Epithelial cell of esophagus (primary cell): ENCODE measurements at regions not wholly inside any gene's neighbourhood (a gene's known extent, or its start where the extent isn't known, plus 50 kb on each side); places are given as distances from the start of the nearest gene placed in this dataset.
"Not testable (repeated sequence)": the region's sequence is repeated elsewhere in the genome, so short reads cannot be mapped to it uniquely, and the experiment has no call there.

Experiments used
- DNase-seq: peaks from one replicate; pipeline ENCODE4 v3.0.0; 2010; ENCODE audit warnings: low read depth
- H3K4me3 ChIP-seq: 2 replicates; pipeline ENCODE4 v1.5.1; 2011; ENCODE audit warnings: mild to moderate bottlenecking, low read length, control low read depth
- TF ChIP-seq, protein P1 (sequence below): IDR thresholded peaks from 2 replicates; pipeline ENCODE4 v1.5.1; 2011; ENCODE audit warnings: low read depth, mild to moderate bottlenecking, low read length, control low read depth, inconsistent platforms; ENCODE audit not compliant: insufficient read depth; ENCODE audit errors: missing control alignments

DNA sequence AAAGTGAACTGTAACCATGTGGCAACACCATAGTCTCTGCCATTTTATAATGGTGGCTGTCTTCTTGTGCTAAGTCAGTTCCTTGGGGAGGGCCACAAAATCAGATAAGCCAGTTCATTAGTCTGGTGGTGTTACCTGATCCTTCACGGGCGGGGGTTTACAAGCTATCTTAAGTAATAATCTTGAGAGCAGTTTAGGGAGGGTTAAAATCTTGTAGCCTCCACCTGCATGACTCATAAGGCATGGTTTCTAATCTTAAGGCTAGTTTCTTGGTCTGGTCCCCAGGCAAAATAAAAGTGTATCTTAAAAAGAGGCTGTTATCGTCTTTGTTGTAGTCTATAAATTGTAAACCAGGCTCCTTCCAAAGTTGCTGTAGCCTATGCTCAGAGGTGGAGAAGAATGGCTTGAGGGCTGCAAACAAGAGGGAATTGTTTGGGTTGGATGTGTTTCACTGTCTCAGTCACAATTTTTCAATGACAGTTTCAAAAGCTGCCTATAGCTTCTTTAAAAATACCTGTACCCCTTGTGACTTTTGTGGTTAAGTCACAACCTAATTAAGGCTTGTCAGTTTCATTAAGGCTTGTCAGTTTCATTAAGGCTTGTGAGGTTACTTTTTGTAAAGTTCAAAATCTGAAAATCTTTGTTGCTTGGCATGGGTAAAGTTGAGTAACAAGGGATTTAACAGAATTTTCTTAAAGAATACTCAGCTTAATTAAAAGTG is 135.7 kb downstream of the RPS4Y2 start:
- no peak overlapping the region for H3K4me3 ChIP-seq
- DNase-seq = no peak
- TF ChIP-seq, protein P1, sequence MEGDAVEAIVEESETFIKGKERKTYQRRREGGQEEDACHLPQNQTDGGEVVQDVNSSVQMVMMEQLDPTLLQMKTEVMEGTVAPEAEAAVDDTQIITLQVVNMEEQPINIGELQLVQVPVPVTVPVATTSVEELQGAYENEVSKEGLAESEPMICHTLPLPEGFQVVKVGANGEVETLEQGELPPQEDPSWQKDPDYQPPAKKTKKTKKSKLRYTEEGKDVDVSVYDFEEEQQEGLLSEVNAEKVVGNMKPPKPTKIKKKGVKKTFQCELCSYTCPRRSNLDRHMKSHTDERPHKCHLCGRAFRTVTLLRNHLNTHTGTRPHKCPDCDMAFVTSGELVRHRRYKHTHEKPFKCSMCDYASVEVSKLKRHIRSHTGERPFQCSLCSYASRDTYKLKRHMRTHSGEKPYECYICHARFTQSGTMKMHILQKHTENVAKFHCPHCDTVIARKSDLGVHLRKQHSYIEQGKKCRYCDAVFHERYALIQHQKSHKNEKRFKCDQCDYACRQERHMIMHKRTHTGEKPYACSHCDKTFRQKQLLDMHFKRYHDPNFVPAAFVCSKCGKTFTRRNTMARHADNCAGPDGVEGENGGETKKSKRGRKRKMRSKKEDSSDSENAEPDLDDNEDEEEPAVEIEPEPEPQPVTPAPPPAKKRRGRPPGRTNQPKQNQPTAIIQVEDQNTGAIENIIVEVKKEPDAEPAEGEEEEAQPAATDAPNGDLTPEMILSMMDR = no peak

DNA sequence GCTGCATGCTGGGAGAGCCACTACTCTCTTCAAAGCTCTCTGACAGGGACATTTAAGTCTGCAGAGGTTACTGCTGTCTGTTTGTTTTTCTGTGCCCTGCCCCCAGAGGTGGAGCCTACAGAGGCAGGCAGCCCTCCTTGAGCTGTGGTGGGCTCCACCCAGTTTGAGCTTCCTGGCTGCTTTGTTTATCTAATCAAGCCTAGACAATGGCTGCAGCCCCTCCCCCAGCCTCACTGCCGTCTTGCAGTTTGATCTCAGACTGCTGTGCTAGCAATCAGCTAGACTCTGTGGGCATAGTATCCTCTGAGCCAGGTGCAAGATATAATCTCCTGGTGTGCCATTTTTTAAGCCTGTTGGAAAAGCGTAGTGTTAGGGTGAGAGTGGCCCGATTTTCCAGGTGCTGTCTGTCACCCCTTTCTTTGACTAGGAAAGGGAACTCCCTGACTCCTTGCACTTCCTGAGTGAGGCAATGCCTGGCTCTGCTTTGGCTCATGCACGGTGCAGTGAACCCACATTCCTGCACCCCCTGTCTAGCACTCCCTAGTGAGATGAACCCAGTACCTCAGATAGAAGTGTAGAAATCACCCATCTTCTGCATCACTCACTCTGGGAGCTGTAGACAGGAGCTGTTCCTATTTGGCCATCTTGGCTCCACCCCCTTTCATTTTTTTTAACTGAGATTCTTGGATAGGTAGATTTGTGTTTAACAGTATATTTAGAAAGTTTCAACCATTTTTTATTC is 169.6 kb downstream of the RPS4Y2 start:
- not testable (repeated sequence) for DNase-seq, H3K4me3 ChIP-seq

DNA sequence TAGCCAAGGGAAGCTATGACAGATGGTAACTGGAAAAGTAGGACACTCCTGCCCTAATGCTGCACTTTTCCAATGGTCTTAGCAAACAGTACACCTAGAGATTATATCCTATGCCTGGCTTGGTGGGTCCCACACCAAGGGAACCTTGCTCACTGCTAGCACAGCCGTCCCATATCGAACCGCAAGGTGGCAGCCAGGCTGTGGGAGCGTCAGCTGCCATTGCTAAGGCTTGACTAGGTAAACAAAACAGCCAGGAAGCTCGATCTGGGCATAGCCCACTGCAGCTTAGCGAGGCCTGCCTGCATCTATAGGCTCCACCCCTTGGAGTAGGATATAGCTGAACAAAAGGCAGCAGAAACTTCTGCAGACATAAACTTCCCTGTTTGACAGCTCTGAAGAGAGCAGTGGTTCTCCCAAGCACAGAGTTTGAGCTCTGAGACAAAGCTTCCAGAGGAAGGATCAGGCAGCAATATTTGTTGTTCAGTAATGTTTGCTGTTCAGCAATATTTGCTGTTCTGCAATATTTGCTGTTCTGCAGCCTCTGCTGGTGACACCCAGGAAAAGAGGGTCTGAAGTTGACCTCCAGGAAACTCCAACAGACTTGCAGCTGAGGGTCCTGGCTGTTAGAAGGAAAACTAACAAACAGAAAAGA is 173.9 kb downstream of the RPS4Y2 start:
- TF ChIP-seq, protein P1 = no peak
- no peak overlapping the region for H3K4me3 ChIP-seq
- no peak for DNase-seq

DNA sequence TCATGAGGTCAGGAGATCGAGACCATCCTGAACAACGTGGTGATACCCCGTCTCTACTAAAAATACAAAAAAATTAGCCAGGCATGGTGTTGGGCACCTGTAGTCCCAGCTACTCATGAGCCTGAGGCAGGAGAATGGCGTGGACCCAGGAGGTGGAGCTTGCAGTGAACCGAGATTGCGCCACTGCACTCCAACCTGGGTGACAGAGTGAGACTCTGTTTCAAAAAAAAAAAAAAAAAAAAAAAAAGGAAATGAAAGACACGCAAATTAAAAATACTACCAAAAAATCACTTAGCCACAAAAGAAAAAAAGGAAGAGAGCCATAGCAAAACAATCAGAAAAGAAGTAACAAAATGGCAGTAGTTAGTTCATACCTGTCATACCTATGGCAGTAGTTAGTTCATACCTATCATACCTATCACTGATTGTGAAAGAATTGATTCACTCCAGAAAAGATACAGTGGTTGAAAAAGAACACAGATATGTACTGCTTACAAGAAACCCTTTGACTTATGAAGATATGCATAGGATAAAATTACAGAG is 180.9 kb downstream of the RPS4Y2 start:
- DNase-seq, H3K4me3 ChIP-seq: not testable (repeated sequence)

DNA sequence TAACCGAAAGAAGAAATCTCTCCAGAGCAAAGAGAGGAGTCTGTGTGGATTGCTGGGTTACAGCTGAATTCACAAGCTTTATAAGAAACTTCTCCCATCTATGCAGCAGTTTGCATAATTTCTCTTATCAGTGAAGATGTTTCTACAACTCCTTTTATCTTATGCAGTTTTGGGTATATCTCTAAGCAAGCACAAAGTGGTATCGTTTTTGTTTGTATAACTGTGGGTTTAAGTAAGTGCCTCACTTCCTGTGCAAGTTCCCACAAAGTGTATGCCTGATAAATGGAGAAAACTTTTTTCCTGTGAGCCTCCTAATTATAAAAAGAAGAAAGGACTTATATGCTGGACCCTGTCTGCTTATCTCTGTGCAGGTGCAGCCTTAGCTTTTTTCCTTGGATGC is 205.6 kb downstream of the RPS4Y2 start:
- DNase-seq = no peak
- TF ChIP-seq, protein P1 = no peak
- H3K4me3 ChIP-seq = no peak overlapping the region

DNA sequence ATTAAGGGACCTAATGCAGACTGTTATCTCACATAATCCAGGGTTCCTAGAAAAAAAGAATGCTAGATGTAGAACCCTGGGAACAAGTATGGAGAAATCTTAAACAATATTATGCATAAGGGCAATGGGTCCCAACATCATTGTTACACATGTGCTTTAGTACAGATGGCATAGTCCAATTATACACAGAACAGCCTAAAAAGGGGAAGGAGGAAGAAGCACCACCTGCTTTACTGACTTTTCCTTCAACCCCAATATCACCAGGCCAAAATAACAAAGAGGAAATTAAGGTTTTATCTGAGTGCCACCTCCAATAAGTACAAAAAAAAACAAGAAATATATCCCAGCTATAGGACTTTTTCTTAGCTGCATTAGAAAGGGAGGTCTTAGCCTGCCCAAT is 211.9 kb downstream of the RPS4Y2 start:
- TF ChIP-seq, protein P1 = no peak
- no peak overlapping the region for H3K4me3 ChIP-seq
- DNase-seq = no peak

DNA sequence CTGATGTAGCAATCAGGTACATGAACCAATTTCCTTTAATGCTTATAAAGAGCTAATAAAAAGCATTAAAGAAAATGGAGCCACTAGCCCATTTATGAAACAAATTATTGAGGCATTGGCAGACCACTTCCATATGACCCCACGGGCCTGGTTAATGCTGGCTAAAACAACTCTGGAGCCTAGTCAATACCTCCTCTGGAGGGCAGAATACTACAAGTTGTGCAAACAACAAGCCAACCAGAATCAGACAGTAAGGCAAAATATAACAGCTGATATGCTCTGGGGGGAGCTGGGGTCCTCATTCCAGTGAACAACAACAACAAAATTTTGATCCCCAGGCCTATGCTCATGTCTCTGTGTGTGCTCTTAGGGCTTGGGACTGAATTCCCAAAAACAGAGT is 212.3 kb downstream of the RPS4Y2 start:
- H3K4me3 ChIP-seq = no peak overlapping the region
- TF ChIP-seq, protein P1 = no peak
- DNase-seq = no peak

DNA sequence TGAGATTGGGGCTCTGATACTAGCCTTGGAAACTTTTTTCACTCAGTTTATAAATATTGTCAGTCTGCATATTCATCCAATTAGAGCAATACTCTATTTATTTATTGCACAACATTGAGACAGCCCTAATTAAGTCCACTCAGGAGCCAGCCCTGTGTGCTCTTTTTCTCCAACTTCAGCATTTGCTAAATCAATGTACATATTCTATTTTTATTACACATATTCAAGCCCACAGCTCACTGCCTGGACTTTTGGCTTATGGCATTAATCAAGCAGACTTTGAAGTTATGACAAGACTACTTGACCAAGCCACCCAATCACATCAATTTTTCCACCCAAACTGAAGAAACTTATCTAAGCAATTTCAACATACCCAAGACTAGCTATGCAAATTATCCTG is 215.5 kb downstream of the RPS4Y2 start:
- TF ChIP-seq, protein P1 = no peak
- no peak overlapping the region for H3K4me3 ChIP-seq
- DNase-seq = no peak
